ENCODE measurements at regions not wholly inside any gene's neighbourhood (a gene's known extent, or its start where the extent isn't known, plus 50 kb on each side); places are given as distances from the start of the nearest gene placed in this dataset.

DNA sequence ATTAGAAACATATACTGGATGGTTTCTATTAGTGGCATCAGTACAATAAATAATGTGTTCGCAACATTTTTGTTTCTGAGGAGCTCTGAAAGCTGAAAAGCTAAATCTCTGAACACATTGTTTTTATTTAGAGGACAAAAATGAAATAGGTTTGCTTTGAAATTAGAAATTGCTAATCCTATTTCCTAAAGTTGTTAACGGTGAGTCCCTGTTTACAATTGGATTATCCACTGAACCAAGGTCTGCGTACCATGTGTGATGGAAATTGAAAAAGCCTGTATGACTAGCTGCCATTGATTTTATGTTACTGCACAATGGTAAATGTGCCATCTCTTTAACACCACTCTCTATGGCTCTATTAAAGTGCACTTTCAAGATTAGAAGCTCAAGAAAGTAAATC is 297.7 kb upstream of the NUDT12 start:
- TF ChIP-seq, protein P1, sequence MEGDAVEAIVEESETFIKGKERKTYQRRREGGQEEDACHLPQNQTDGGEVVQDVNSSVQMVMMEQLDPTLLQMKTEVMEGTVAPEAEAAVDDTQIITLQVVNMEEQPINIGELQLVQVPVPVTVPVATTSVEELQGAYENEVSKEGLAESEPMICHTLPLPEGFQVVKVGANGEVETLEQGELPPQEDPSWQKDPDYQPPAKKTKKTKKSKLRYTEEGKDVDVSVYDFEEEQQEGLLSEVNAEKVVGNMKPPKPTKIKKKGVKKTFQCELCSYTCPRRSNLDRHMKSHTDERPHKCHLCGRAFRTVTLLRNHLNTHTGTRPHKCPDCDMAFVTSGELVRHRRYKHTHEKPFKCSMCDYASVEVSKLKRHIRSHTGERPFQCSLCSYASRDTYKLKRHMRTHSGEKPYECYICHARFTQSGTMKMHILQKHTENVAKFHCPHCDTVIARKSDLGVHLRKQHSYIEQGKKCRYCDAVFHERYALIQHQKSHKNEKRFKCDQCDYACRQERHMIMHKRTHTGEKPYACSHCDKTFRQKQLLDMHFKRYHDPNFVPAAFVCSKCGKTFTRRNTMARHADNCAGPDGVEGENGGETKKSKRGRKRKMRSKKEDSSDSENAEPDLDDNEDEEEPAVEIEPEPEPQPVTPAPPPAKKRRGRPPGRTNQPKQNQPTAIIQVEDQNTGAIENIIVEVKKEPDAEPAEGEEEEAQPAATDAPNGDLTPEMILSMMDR (conservative IDR thresholded peaks at IDR 0.05; ENCODE audit: low read length): no peak
- TF ChIP-seq EZH2phosphoT487 (IDR thresholded peaks at IDR 0.05; ENCODE audit: borderline replicate concordance, low read depth, low read length): no peak
